Esophagus squamous epithelium (tissue), 4 donors: ENCODE measurements at regions not wholly inside any gene's neighbourhood (a gene's known extent, or its start where the extent isn't known, plus 50 kb on each side); places are given as distances from the start of the nearest gene placed in this dataset.

ENCODE experiments used
- CTCF ChIP-seq, 6 experiments: fragments of 450-650 bp in 4 of 6; fragments of 200-600 bp in 2 of 6; sonication (generic) in 2 of 6; IDR thresholded peaks; one replicate each; pipeline ENCODE4 v1.5.1; 2016 to 2019; ENCODE audit warnings: antibody characterized with exemption in 6 of 6, mild to moderate bottlenecking in 4 of 6, moderate library complexity in 4 of 6
- POLR2A ChIP-seq, 4 donors: fragments of 450-650 bp; IDR thresholded peaks; one replicate each; pipeline ENCODE4 v1.6.1; 2017; ENCODE audit warnings: antibody characterized with exemption in 4 of 4, mild to moderate bottlenecking in 4 of 4, moderate library complexity in 3 of 4

- TF ChIP-seq POLR2A (IDR thresholded peaks at IDR 0.05) (no peak), CTCF (IDR thresholded peaks at IDR 0.05) (no peak)
Observed at GRCh38 chr1:25131794-25132193, 100.5 kb downstream of the SYF2 start.
